Bronchial epithelial cell (primary cell): ENCODE measurements at regions not wholly inside any gene's neighbourhood (a gene's known extent, or its start where the extent isn't known, plus 50 kb on each side); places are given as distances from the start of the nearest gene placed in this dataset.

Experiments used
- DNase-seq: peaks from one replicate; pipeline ENCODE4 v3.0.0-alpha.2; 2010; ENCODE audit warnings: low read depth
- FAIRE-seq: peaks from 2 replicates; lab custom pipeline; 2011; peaks lifted over from hg19 to GRCh38; lab: Jason Lieb, UNC
- H3K27me3 ChIP-seq: 2 replicates; pipeline ENCODE4 v1.5.1; 2011; ENCODE audit warnings: low read length; ENCODE audit not compliant: control insufficient read depth, insufficient read depth
- H3K36me3 ChIP-seq: 2 replicates; pipeline ENCODE4 v1.5.1; 2011; ENCODE audit warnings: low read length; ENCODE audit not compliant: control insufficient read depth, insufficient read depth
- H3K4me3 ChIP-seq: 2 replicates; pipeline ENCODE4 v1.5.1; 2011; ENCODE audit warnings: mild to moderate bottlenecking, low read depth, low read length, control low read depth
- TF ChIP-seq, protein P1 (sequence below): IDR thresholded peaks from 2 replicates; pipeline ENCODE4 v1.5.1; 2011; ENCODE audit warnings: mild to moderate bottlenecking, moderate library complexity, low read length, control low read depth, inconsistent platforms; ENCODE audit not compliant: insufficient read depth, severe bottlenecking

GRCh38 chr12:86730233-86730632 lies 474.0 kb upstream of the MGAT4C start:
- TF ChIP-seq, protein P1, sequence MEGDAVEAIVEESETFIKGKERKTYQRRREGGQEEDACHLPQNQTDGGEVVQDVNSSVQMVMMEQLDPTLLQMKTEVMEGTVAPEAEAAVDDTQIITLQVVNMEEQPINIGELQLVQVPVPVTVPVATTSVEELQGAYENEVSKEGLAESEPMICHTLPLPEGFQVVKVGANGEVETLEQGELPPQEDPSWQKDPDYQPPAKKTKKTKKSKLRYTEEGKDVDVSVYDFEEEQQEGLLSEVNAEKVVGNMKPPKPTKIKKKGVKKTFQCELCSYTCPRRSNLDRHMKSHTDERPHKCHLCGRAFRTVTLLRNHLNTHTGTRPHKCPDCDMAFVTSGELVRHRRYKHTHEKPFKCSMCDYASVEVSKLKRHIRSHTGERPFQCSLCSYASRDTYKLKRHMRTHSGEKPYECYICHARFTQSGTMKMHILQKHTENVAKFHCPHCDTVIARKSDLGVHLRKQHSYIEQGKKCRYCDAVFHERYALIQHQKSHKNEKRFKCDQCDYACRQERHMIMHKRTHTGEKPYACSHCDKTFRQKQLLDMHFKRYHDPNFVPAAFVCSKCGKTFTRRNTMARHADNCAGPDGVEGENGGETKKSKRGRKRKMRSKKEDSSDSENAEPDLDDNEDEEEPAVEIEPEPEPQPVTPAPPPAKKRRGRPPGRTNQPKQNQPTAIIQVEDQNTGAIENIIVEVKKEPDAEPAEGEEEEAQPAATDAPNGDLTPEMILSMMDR = no peak
- no peaks in the 10 kb centered on the region for H3K27me3 ChIP-seq
- no peak overlapping the region for H3K4me3 ChIP-seq
- no peak for FAIRE-seq
- H3K36me3 ChIP-seq = no peaks in the 10 kb centered on the region
- peak; percentile 85 for DNase-seq

- TF ChIP-seq, protein P1 = no peak
- Histone ChIP-seq H3K27me3 (no peaks in the 10 kb centered on the region), H3K4me3 (no peak overlapping the region), H3K36me3 (no peaks in the 10 kb centered on the region)
- DNase-seq (no peak), FAIRE-seq (no peak)
Measured at GRCh38 chr12:86729739-86730138, 473.5 kb upstream of the MGAT4C start.

- no peaks in the 10 kb centered on the region for H3K36me3 ChIP-seq
- FAIRE-seq (no peak), DNase-seq (peak; percentile 56)
- H3K27me3 ChIP-seq = no peaks in the 10 kb centered on the region
- TF ChIP-seq, protein P1 = no peak
- no peak overlapping the region for H3K4me3 ChIP-seq
Measured at GRCh38 chr12:86727160-86727559, 471.0 kb upstream of the MGAT4C start.

DNA sequence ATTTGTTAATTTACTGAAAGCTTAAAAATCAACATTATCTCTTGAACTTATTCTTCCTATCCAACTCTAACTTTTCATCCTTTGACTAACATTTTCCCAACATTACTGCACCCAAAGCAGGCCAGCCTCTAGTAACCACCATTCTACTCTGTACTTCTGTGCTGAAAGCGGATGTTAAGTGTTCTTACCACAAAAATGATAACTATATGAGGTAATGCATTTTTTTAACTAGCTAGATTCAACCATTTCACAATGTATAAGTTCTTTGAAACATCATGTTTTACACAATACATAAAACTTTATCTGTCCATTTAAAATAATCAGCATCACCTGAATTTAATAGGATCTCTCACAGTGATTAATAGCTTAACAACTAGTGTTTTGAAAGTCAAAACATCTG lies 468.5 kb upstream of the MGAT4C start:
- no peak for FAIRE-seq
- TF ChIP-seq, protein P1 = no peak
- DNase-seq = no peak

GRCh38 chr12:86723326-86723725 lies 467.1 kb upstream of the MGAT4C start:
- H3K4me3 ChIP-seq = no peak overlapping the region
- H3K27me3 ChIP-seq = no peaks in the 10 kb centered on the region
- no peak for DNase-seq
- TF ChIP-seq, protein P1 = no peak
- no peak for FAIRE-seq
- H3K36me3 ChIP-seq = no peaks in the 10 kb centered on the region

More for the DNA sequence above, 468.5 kb upstream of the MGAT4C start:
- no peaks in the 10 kb centered on the region for H3K27me3 ChIP-seq
- no peak overlapping the region for H3K4me3 ChIP-seq
- no peaks in the 10 kb centered on the region for H3K36me3 ChIP-seq

- Histone ChIP-seq H3K36me3 (no peaks in the 10 kb centered on the region), H3K4me3 (no peak overlapping the region), H3K27me3 (no peaks in the 10 kb centered on the region)
- FAIRE-seq (no peak), DNase-seq (no peak)
- TF ChIP-seq, protein P1 = no peak
Measured at GRCh38 chr12:86721713-86722397, 465.7 kb upstream of the MGAT4C start.
